Stimulated activated CD4-positive, alpha-beta T cell treated with anti-CD3 and anti-CD28 coated beads, Interleukin-4, amount 100 ng/mL, for 24 hours (primary cell): ENCODE measurements at regions not wholly inside any gene's neighbourhood (a gene's known extent, or its start where the extent isn't known, plus 50 kb on each side); places are given as distances from the start of the nearest gene placed in this dataset.
"Not testable (repeated sequence)": the region's sequence is repeated elsewhere in the genome, so short reads cannot be mapped to it uniquely, and the experiment has no call there.

Source experiments
- DNase-seq: peaks from one replicate; pipeline ENCODE4 v3.0.0-alpha.2; 2020

- DNase-seq = not testable (repeated sequence)
Measured at GRCh38 chr7:6882321-6882721, 56.2 kb upstream of the CCZ1B start.

GRCh38 chr7:6883756-6884155 is 57.7 kb upstream of the CCZ1B start:
- DNase-seq = not testable (repeated sequence)

- DNase-seq = no peak
Measured at GRCh38 chr7:6886198-6886597, 60.1 kb upstream of the CCZ1B start.

- not testable (repeated sequence) for DNase-seq
Measured at GRCh38 chr7:6888267-6889045, 62.4 kb upstream of the CCZ1B start.

GRCh38 chr7:6889252-6889812 is 63.3 kb upstream of the CCZ1B start:
- DNase-seq = no peak

- DNase-seq = not testable (repeated sequence)
Measured at GRCh38 chr7:6902097-6902518, 76.0 kb upstream of the CCZ1B start.

GRCh38 chr7:6903289-6903688 is 77.2 kb upstream of the CCZ1B start:
- DNase-seq = not testable (repeated sequence)

- DNase-seq = not testable (repeated sequence)
Measured at GRCh38 chr7:6903792-6904191, 77.7 kb upstream of the CCZ1B start.

GRCh38 chr7:6917258-6917657 is 91.2 kb upstream of the CCZ1B start:
- DNase-seq = no peak

GRCh38 chr7:6919169-6919568 is 93.1 kb upstream of the CCZ1B start:
- not testable (repeated sequence) for DNase-seq

- not testable (repeated sequence) for DNase-seq
Measured at GRCh38 chr7:6924523-6924922, 98.4 kb upstream of the CCZ1B start.

GRCh38 chr7:6926193-6927174 is 100.4 kb upstream of the CCZ1B start:
- not testable (repeated sequence) for DNase-seq

- not testable (repeated sequence) for DNase-seq
Measured at GRCh38 chr7:6927643-6928042, 101.6 kb upstream of the CCZ1B start.

GRCh38 chr7:6929588-6929987 is 103.5 kb upstream of the CCZ1B start:
- DNase-seq = not testable (repeated sequence)

- not testable (repeated sequence) for DNase-seq
Measured at GRCh38 chr7:6930081-6930635, 104.1 kb upstream of the CCZ1B start.

- DNase-seq = peak; percentile 45
Measured at GRCh38 chr7:6930787-6931186, 104.7 kb upstream of the CCZ1B start.

GRCh38 chr7:6931456-6931855 is 105.4 kb upstream of the CCZ1B start:
- DNase-seq = not testable (repeated sequence)

- not testable (repeated sequence) for DNase-seq
Measured at GRCh38 chr7:6933954-6934632, 108.0 kb upstream of the CCZ1B start.

GRCh38 chr7:6934981-6935380 is 108.9 kb upstream of the CCZ1B start:
- no peak for DNase-seq

GRCh38 chr7:6936626-6937025 is 110.6 kb upstream of the CCZ1B start:
- not testable (repeated sequence) for DNase-seq

- not testable (repeated sequence) for DNase-seq
Measured at GRCh38 chr7:6937746-6938145, 111.7 kb upstream of the CCZ1B start.

- DNase-seq = not testable (repeated sequence)
Measured at GRCh38 chr7:6938284-6938683, 112.2 kb upstream of the CCZ1B start.
